ENCODE measurements at regions not wholly inside any gene's neighbourhood (a gene's known extent, or its start where the extent isn't known, plus 50 kb on each side); places are given as distances from the start of the nearest gene placed in this dataset.

DNA sequence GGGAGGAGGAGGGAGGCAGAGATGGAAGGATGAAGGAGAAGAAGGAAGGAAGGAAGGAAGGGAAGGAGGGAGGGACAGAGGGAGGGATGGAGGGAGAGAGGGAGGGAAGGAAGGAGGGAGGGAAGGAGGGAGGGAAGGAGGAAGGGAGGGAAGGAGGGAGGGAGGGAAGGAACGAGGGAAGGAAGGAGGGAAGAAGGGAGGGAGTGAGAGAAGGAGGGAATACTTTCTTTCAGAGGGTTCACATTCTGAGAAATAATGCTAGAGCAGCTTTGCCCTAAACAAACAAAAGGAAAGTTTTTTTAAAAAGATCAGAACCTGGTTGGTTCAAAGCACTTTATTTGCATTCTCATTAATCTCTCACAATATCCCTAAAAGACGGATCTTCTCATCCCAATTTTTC is 96.1 kb upstream of the NXT1 start:
- WGBS, 2 experiments, result 69 to 77% methylated on average over 2 of the region's 2 CpGs
- no peaks in the 10 kb centered on the region for H3K36me3 ChIP-seq (ENCODE audit: control insufficient read depth, insufficient read depth, low read length)
- no peak overlapping the region for H3K4me3 ChIP-seq (ENCODE audit: insufficient read depth, low read depth, low read length)
- no peaks in the 10 kb centered on the region for H3K9me3 ChIP-seq (ENCODE audit: control insufficient read depth, low read length)
- H3K4me1 ChIP-seq (ENCODE audit: control insufficient read depth, insufficient read depth, low read length), result peaks cover 36% of the 10 kb centered on the region
- H3K27ac ChIP-seq (ENCODE audit: insufficient read depth, low read depth, low read length, poor library complexity, severe bottlenecking), result no peak overlapping the region
- H3K27me3 ChIP-seq (ENCODE audit: control insufficient read depth, insufficient read depth, low read length, poor library complexity, severe bottlenecking), result no peaks in the 10 kb centered on the region

DNA sequence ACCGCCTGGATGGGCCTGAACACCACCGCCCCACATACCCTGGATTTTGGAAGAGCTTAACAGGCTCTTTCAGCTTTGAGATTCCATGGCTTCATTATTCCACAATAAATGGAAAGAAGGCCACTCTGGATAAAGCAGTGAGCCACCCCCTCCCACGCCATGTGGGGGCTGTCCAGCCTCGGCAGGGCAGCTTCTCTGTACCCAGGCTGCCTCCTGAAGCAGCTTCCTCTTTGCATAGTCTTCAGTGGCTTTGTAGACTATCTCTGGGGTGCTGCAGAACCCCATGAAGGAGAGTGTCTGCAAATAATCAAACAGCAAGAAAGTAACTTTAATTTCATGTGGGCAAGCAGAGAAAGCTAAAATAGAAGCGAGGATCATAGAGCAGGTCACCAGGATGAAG is 96.6 kb upstream of the NXT1 start:
- Histone ChIP-seq H3K27ac (ENCODE audit: insufficient read depth, low read depth, low read length, poor library complexity, severe bottlenecking) (no peak overlapping the region), H3K4me1 (ENCODE audit: control insufficient read depth, insufficient read depth, low read length) (peaks cover 36% of the 10 kb centered on the region), H3K9me3 (ENCODE audit: control insufficient read depth, low read length) (no peaks in the 10 kb centered on the region), H3K36me3 (ENCODE audit: control insufficient read depth, insufficient read depth, low read length) (no peaks in the 10 kb centered on the region), H3K4me3 (ENCODE audit: insufficient read depth, low read depth, low read length) (no peak overlapping the region), H3K27me3 (ENCODE audit: control insufficient read depth, insufficient read depth, low read length, poor library complexity, severe bottlenecking) (no peaks in the 10 kb centered on the region)
- WGBS, 2 experiments, result 86 to 88% methylated on average over 5 of the region's 5 CpGs

DNA sequence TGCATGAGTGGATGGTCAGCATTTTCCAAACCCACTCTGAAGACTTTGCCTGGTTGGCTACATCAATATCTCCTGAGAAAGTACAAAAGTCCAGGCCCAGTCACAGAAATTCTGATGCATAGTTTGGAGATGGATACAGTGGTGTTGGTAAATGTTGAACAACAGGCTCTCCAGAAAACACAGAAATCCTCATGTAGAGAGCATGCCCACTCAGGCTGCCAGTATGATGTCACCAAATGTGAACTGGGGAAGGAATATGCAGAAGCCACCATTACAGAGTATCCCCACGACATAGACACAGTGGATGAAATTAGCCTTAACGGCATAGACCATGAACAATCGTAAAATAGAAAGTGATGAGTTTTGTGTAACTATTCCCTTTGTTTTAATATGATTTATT is 97.1 kb upstream of the NXT1 start:
- WGBS, 2 experiments, result 91 to 100% methylated on average over 3 of the region's 3 CpGs
- H3K36me3 ChIP-seq (ENCODE audit: control insufficient read depth, insufficient read depth, low read length), result no peaks in the 10 kb centered on the region

DNA sequence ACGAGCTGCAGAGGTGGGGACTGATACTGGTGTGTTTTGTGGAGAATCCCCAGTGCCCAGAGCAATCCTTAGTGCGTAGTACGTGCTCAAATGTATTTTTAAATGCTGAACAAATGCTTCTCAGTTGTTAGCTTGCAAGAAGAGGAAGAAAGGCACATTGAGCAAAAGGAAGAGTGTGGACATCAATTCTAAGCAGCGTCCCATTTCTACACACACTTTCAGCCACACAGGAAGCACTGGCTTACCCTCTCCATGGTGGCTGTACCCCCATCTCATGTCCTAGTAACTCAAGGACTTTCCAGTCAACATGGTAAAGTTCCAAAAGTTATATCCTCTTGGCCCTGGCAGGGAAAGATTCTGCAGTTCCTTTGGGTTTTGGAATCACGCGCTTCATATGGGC is 98.8 kb upstream of the NXT1 start:
- 95 to 97% methylated on average over 6 of the region's 6 CpGs for WGBS, 2 experiments
- H3K4me1 ChIP-seq (ENCODE audit: control insufficient read depth, insufficient read depth, low read length), result peaks cover 23% of the 10 kb centered on the region
- no peaks in the 10 kb centered on the region for H3K27me3 ChIP-seq (ENCODE audit: control insufficient read depth, insufficient read depth, low read length, poor library complexity, severe bottlenecking)
- no peak overlapping the region for H3K27ac ChIP-seq (ENCODE audit: insufficient read depth, low read depth, low read length, poor library complexity, severe bottlenecking)
- H3K36me3 ChIP-seq (ENCODE audit: control insufficient read depth, insufficient read depth, low read length), result no peaks in the 10 kb centered on the region
- H3K4me3 ChIP-seq (ENCODE audit: insufficient read depth, low read depth, low read length), result no peak overlapping the region
- H3K9me3 ChIP-seq (ENCODE audit: control insufficient read depth, low read length), result no peaks in the 10 kb centered on the region

More for the DNA sequence above, 97.1 kb upstream of the NXT1 start:
- H3K27ac ChIP-seq (ENCODE audit: insufficient read depth, low read depth, low read length, poor library complexity, severe bottlenecking), result no peak overlapping the region
- no peaks in the 10 kb centered on the region for H3K27me3 ChIP-seq (ENCODE audit: control insufficient read depth, insufficient read depth, low read length, poor library complexity, severe bottlenecking)
- peaks cover 36% of the 10 kb centered on the region for H3K4me1 ChIP-seq (ENCODE audit: control insufficient read depth, insufficient read depth, low read length)
- no peaks in the 10 kb centered on the region for H3K9me3 ChIP-seq (ENCODE audit: control insufficient read depth, low read length)
- no peak overlapping the region for H3K4me3 ChIP-seq (ENCODE audit: insufficient read depth, low read depth, low read length)

GRCh38 chr20:23249541-23249940 is 101.0 kb upstream of the NXT1 start:
- 85 to 90% methylated on average over 4 of the region's 4 CpGs for WGBS, 2 experiments
- H3K36me3 ChIP-seq (ENCODE audit: control insufficient read depth, insufficient read depth, low read length), result no peaks in the 10 kb centered on the region
- H3K4me1 ChIP-seq (ENCODE audit: control insufficient read depth, insufficient read depth, low read length), result peaks cover under 1% of the 10 kb centered on the region
- no peak overlapping the region for H3K4me3 ChIP-seq (ENCODE audit: insufficient read depth, low read depth, low read length)
- no peaks in the 10 kb centered on the region for H3K9me3 ChIP-seq (ENCODE audit: control insufficient read depth, low read length)
- H3K27ac ChIP-seq (ENCODE audit: insufficient read depth, low read depth, low read length, poor library complexity, severe bottlenecking), result no peak overlapping the region
- H3K27me3 ChIP-seq (ENCODE audit: control insufficient read depth, insufficient read depth, low read length, poor library complexity, severe bottlenecking), result no peaks in the 10 kb centered on the region

- H3K9me3 ChIP-seq (ENCODE audit: control insufficient read depth, low read length), result no peaks in the 10 kb centered on the region
- no peaks in the 10 kb centered on the region for H3K36me3 ChIP-seq (ENCODE audit: control insufficient read depth, insufficient read depth, low read length)
- no peak overlapping the region for H3K27ac ChIP-seq (ENCODE audit: insufficient read depth, low read depth, low read length, poor library complexity, severe bottlenecking)
- no peaks in the 10 kb centered on the region for H3K27me3 ChIP-seq (ENCODE audit: control insufficient read depth, insufficient read depth, low read length, poor library complexity, severe bottlenecking)
- 32% methylated on average over 2 of the region's 2 CpGs for WGBS, 2 experiments
- no peaks in the 10 kb centered on the region for H3K4me1 ChIP-seq (ENCODE audit: control insufficient read depth, insufficient read depth, low read length)
- H3K4me3 ChIP-seq (ENCODE audit: insufficient read depth, low read depth, low read length), result no peak overlapping the region
Measured at GRCh38 chr20:23248461-23248882, 102.1 kb upstream of the NXT1 start.

DNA sequence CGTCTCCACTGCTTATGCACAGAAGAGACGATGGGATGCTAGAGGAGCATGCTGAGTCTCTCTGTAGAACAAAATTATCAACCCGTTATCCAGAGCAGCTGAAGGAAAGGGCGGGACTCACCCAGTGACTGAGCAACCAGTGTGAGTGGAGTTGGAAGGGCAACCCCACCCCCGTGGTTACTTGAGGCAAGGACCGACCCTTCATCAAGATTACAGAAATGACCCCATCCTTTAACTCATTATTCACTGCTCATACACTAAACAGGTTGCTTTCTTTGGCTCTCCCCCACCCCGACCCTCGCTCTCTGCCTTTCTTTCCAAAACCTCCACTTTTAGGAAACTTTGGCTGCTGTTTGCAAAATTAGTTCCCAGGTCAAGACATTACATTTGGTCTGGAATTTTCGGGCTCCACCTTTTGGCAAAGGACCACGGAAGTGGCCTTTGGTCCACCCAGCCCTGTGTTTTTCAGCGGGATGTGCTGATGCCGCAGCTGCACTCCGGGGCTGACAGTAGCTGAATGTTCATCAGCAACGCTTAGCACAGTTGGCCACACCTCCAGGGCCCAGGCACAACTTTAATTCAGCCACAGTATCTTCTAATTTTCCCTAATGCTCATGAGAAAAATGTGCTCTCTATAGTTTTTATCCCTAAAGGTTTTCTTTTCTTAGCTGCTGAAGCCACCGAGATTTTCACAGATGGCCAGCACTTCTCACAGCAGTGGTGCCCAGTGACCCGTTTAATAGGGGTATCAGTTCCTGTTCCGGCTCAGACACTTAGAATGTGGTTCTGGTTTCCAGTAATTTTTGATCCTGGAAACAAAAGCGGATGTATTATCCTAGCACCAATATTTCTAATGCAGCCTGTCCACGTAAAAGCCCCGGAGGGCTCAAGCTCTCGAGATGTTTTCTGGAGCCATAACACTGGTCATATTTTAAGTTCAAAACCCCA is 103.6 kb upstream of the NXT1 start:
- Histone ChIP-seq H3K9me3 (ENCODE audit: control insufficient read depth, low read length) (no peaks in the 10 kb centered on the region), H3K4me1 (ENCODE audit: control insufficient read depth, insufficient read depth, low read length) (no peaks in the 10 kb centered on the region), H3K4me3 (ENCODE audit: insufficient read depth, low read depth, low read length) (no peak overlapping the region), H3K36me3 (ENCODE audit: control insufficient read depth, insufficient read depth, low read length) (no peaks in the 10 kb centered on the region), H3K27ac (ENCODE audit: insufficient read depth, low read depth, low read length, poor library complexity, severe bottlenecking) (no peak overlapping the region), H3K27me3 (ENCODE audit: control insufficient read depth, insufficient read depth, low read length, poor library complexity, severe bottlenecking) (no peaks in the 10 kb centered on the region)
- 91% methylated on average over 21 of the region's 21 CpGs for WGBS, 2 experiments

GRCh38 chr20:23245553-23246181 is 104.9 kb upstream of the NXT1 start:
- Histone ChIP-seq H3K4me1 (ENCODE audit: control insufficient read depth, insufficient read depth, low read length) (no peaks in the 10 kb centered on the region), H3K4me3 (ENCODE audit: insufficient read depth, low read depth, low read length) (no peak overlapping the region), H3K27me3 (ENCODE audit: control insufficient read depth, insufficient read depth, low read length, poor library complexity, severe bottlenecking) (no peaks in the 10 kb centered on the region), H3K9me3 (ENCODE audit: control insufficient read depth, low read length) (no peaks in the 10 kb centered on the region), H3K27ac (ENCODE audit: insufficient read depth, low read depth, low read length, poor library complexity, severe bottlenecking) (no peak overlapping the region), H3K36me3 (ENCODE audit: control insufficient read depth, insufficient read depth, low read length) (no peaks in the 10 kb centered on the region)
- 61 to 67% methylated on average over 11 of the region's 11 CpGs for WGBS, 2 experiments

DNA sequence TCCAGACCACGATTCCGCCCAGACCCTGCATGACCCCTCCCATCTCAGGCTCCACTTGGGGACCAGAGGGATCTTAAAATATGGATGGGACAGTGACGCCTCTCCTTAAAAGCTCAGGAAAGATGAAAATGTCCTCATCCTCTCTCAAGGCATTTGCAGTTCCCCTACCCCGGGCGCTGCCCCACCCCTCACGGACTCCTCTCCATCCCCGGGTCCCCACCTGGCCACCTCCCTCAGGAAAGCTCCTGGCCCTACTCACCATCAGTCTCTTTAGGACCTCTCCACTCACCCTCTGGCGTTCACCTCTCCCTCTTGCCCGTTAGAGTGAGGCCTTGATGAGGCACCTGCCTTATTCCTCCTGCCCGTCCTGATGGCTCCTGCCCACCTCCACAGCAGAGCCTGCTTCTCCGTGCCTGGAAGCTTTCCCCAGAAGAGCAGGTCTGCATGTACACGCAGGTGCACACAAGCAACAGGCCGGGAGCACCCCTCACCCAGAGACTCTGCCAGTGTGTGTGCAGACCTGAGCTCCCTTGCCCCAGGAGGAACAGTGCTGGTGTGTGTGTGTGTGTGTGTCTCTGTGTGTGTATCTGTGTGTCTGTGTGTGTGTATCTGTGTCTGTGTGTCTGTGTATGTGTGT is 105.6 kb upstream of the NXT1 start:
- H3K36me3 ChIP-seq (ENCODE audit: control insufficient read depth, insufficient read depth, low read length), result no peaks in the 10 kb centered on the region
- WGBS, 2 experiments, result 88 to 91% methylated on average over 13 of the region's 13 CpGs
- H3K4me1 ChIP-seq (ENCODE audit: control insufficient read depth, insufficient read depth, low read length), result no peaks in the 10 kb centered on the region
- no peaks in the 10 kb centered on the region for H3K9me3 ChIP-seq (ENCODE audit: control insufficient read depth, low read length)
- H3K4me3 ChIP-seq (ENCODE audit: insufficient read depth, low read depth, low read length), result no peak overlapping the region
- no peaks in the 10 kb centered on the region for H3K27me3 ChIP-seq (ENCODE audit: control insufficient read depth, insufficient read depth, low read length, poor library complexity, severe bottlenecking)
- H3K27ac ChIP-seq (ENCODE audit: insufficient read depth, low read depth, low read length, poor library complexity, severe bottlenecking), result no peak overlapping the region
